SU-DHL-6 (cell line): ENCODE measurements at regions not wholly inside any gene's neighbourhood (a gene's known extent, or its start where the extent isn't known, plus 50 kb on each side); places are given as distances from the start of the nearest gene placed in this dataset.

Experiments used
- EZH2phosphoT487 ChIP-seq: fragments of 200-600 bp; sonication (generic), shearing (Covaris generic); conservative IDR thresholded peaks from 2 replicates; pipeline ENCODE4 v1.6.1; 2018; ENCODE audit warnings: mild to moderate bottlenecking, antibody characterized with exemption, low read length, moderate library complexity, mixed read lengths
- TF ChIP-seq, protein P1 (sequence below): fragments of 200-600 bp; sonication (generic); IDR thresholded peaks from one replicate; pipeline ENCODE4 v1.5.1; 2017; ENCODE audit warnings: antibody characterized with exemption, mild to moderate bottlenecking, low read length, moderate library complexity; ENCODE audit not compliant: insufficient read depth, poor library complexity, severe bottlenecking

DNA sequence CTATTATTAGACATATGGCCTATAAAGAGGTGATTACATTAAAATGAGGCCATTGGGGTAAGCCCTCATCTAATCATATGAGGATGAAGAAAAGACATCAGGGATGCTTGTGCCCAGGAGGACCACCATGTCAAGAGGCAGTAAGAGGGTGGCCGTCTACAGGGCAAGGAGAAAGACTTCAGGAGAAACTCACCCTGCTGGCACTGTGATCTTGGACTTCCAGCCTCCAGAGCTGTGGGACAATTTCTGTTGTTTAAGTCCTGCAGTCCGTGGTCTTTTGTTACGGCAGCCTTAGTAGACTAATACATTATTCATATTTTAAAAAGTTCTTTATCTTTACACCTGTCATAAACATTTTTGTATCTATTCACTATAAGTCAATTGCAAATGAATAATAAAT is 290.0 kb downstream of the PRL start:
- TF ChIP-seq, protein P1, sequence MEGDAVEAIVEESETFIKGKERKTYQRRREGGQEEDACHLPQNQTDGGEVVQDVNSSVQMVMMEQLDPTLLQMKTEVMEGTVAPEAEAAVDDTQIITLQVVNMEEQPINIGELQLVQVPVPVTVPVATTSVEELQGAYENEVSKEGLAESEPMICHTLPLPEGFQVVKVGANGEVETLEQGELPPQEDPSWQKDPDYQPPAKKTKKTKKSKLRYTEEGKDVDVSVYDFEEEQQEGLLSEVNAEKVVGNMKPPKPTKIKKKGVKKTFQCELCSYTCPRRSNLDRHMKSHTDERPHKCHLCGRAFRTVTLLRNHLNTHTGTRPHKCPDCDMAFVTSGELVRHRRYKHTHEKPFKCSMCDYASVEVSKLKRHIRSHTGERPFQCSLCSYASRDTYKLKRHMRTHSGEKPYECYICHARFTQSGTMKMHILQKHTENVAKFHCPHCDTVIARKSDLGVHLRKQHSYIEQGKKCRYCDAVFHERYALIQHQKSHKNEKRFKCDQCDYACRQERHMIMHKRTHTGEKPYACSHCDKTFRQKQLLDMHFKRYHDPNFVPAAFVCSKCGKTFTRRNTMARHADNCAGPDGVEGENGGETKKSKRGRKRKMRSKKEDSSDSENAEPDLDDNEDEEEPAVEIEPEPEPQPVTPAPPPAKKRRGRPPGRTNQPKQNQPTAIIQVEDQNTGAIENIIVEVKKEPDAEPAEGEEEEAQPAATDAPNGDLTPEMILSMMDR = no peak
- TF ChIP-seq EZH2phosphoT487 = no peak
